Central memory CD8-positive, alpha-beta T cell (primary cell): ENCODE measurements at regions not wholly inside any gene's neighbourhood (a gene's known extent, or its start where the extent isn't known, plus 50 kb on each side); places are given as distances from the start of the nearest gene placed in this dataset.
"Not testable (repeated sequence)": the region's sequence is repeated elsewhere in the genome, so short reads cannot be mapped to it uniquely, and the experiment has no call there.

Experiments
- ATAC-seq: fragments of 150-1000 bp; cut with Tn5 transposase; replicated peaks from 2 replicates; pipeline ENCODE4 v1.10.0; 2022; ENCODE audit warnings: mild to moderate bottlenecking, moderate FRiP score, moderate number of reproducible peaks; ENCODE audit not compliant: poor library complexity, severe bottlenecking; ENCODE audit errors: extremely low read depth
- DNase-seq, 2 donors: peaks; one replicate each; pipeline ENCODE4 v3.0.0; 2021; ENCODE audit warnings: low spot score in 2 of 2
- H3K27ac Mint-ChIP-seq: one replicate; pipeline ENCODE4 v1.8.0; 2022; ENCODE audit warnings: low read depth, mild to moderate bottlenecking, moderate library complexity, mixed read lengths
- H3K27me3 Mint-ChIP-seq: one replicate; pipeline ENCODE4 v1.8.0; 2022; ENCODE audit warnings: mixed read lengths
- H3K36me3 Mint-ChIP-seq: one replicate; pipeline ENCODE4 v1.8.0; 2022; ENCODE audit warnings: mild to moderate bottlenecking, moderate library complexity, mixed read lengths; ENCODE audit not compliant: insufficient read depth
- H3K4me1 Mint-ChIP-seq: one replicate; pipeline ENCODE4 v1.8.0; 2022; ENCODE audit warnings: mixed read lengths
- H3K4me3 Mint-ChIP-seq: one replicate; pipeline ENCODE4 v1.8.0; 2022; ENCODE audit warnings: mild to moderate bottlenecking, moderate library complexity, mixed read lengths
- H3K9me3 Mint-ChIP-seq: one replicate; pipeline ENCODE4 v1.8.0; 2022; ENCODE audit warnings: mixed read lengths

- Mint-ChIP-seq H3K27ac (no peak overlapping the region), H3K4me1 (no peaks in the 10 kb centered on the region), H3K36me3 (peaks cover 1% of the 10 kb centered on the region), H3K4me3 (no peak overlapping the region), H3K27me3 (no peaks in the 10 kb centered on the region), H3K9me3 (peaks cover 45% of the 10 kb centered on the region)
- no peak for DNase-seq
- ATAC-seq: no peak
Observed at GRCh38 chr14:43803076-43803689, 703.9 kb downstream of the FSCB start.

- Mint-ChIP-seq H3K27me3 (no peaks in the 10 kb centered on the region), H3K9me3 (peaks cover 8% of the 10 kb centered on the region), H3K36me3 (no peaks in the 10 kb centered on the region), H3K4me1 (no peaks in the 10 kb centered on the region), H3K4me3 (no peak overlapping the region), H3K27ac (no peak overlapping the region)
- DNase-seq (no peak), ATAC-seq (no peak)
Observed at GRCh38 chr14:43795600-43796228, 711.4 kb downstream of the FSCB start.

- H3K27me3 Mint-ChIP-seq: no peaks in the 10 kb centered on the region
- DNase-seq (no peak), ATAC-seq (no peak)
- H3K9me3 Mint-ChIP-seq: peaks cover 6% of the 10 kb centered on the region
- no peaks in the 10 kb centered on the region for H3K4me1 Mint-ChIP-seq
- no peak overlapping the region for H3K27ac Mint-ChIP-seq
- no peaks in the 10 kb centered on the region for H3K36me3 Mint-ChIP-seq
- no peak overlapping the region for H3K4me3 Mint-ChIP-seq
Observed at GRCh38 chr14:43793579-43793978, 713.5 kb downstream of the FSCB start.

- H3K27ac Mint-ChIP-seq: no peak overlapping the region
- H3K27me3 Mint-ChIP-seq: no peaks in the 10 kb centered on the region
- no peak overlapping the region for H3K4me3 Mint-ChIP-seq
- peaks cover 6% of the 10 kb centered on the region for H3K9me3 Mint-ChIP-seq
- ATAC-seq: no peak
- no peaks in the 10 kb centered on the region for H3K36me3 Mint-ChIP-seq
- DNase-seq: no peak
- H3K4me1 Mint-ChIP-seq: no peaks in the 10 kb centered on the region
Observed at GRCh38 chr14:43792980-43793379, 714.1 kb downstream of the FSCB start.

GRCh38 chr14:43790681-43791080, 716.4 kb downstream of the FSCB start:
- H3K27ac Mint-ChIP-seq: no peak overlapping the region
- no peak for ATAC-seq
- DNase-seq: no peak
- H3K36me3 Mint-ChIP-seq: no peaks in the 10 kb centered on the region
- no peaks in the 10 kb centered on the region for H3K4me1 Mint-ChIP-seq
- no peak overlapping the region for H3K4me3 Mint-ChIP-seq
- no peaks in the 10 kb centered on the region for H3K27me3 Mint-ChIP-seq
- H3K9me3 Mint-ChIP-seq: peaks cover 11% of the 10 kb centered on the region

GRCh38 chr14:43789458-43789857, 717.6 kb downstream of the FSCB start:
- H3K27me3 Mint-ChIP-seq: no peaks in the 10 kb centered on the region
- no peak for DNase-seq
- no peak overlapping the region for H3K4me3 Mint-ChIP-seq
- no peak for ATAC-seq
- H3K9me3 Mint-ChIP-seq: peaks cover 13% of the 10 kb centered on the region
- H3K36me3 Mint-ChIP-seq: no peaks in the 10 kb centered on the region
- no peak overlapping the region for H3K27ac Mint-ChIP-seq
- H3K4me1 Mint-ChIP-seq: no peaks in the 10 kb centered on the region

GRCh38 chr14:43786066-43786762, 720.9 kb downstream of the FSCB start:
- no peaks in the 10 kb centered on the region for H3K4me1 Mint-ChIP-seq
- H3K27me3 Mint-ChIP-seq: no peaks in the 10 kb centered on the region
- H3K27ac Mint-ChIP-seq: no peak overlapping the region
- H3K4me3 Mint-ChIP-seq: no peak overlapping the region
- no peaks in the 10 kb centered on the region for H3K36me3 Mint-ChIP-seq
- ATAC-seq (no peak), DNase-seq (no peak)
- H3K9me3 Mint-ChIP-seq: peaks cover 13% of the 10 kb centered on the region

GRCh38 chr14:43784432-43784831, 722.7 kb downstream of the FSCB start:
- H3K27ac Mint-ChIP-seq, ATAC-seq, H3K36me3 Mint-ChIP-seq, H3K4me3 Mint-ChIP-seq, DNase-seq, H3K27me3 Mint-ChIP-seq, H3K4me1 Mint-ChIP-seq: not testable (repeated sequence)
- peaks cover 27% of the 10 kb centered on the region for H3K9me3 Mint-ChIP-seq

- Mint-ChIP-seq H3K4me1 (no peaks in the 10 kb centered on the region), H3K36me3 (no peaks in the 10 kb centered on the region), H3K4me3 (no peak overlapping the region), H3K27me3 (no peaks in the 10 kb centered on the region), H3K9me3 (peaks cover 33% of the 10 kb centered on the region), H3K27ac (no peak overlapping the region)
- no peak for ATAC-seq
- DNase-seq: no peak
Observed at GRCh38 chr14:43778937-43779639, 728.0 kb downstream of the FSCB start.

GRCh38 chr14:43778570-43778936, 728.5 kb downstream of the FSCB start:
- DNase-seq (no peak), ATAC-seq (no peak)
- no peaks in the 10 kb centered on the region for H3K36me3 Mint-ChIP-seq
- no peaks in the 10 kb centered on the region for H3K27me3 Mint-ChIP-seq
- H3K27ac Mint-ChIP-seq: no peak overlapping the region
- H3K4me3 Mint-ChIP-seq: no peak overlapping the region
- H3K4me1 Mint-ChIP-seq: no peaks in the 10 kb centered on the region
- H3K9me3 Mint-ChIP-seq: peaks cover 33% of the 10 kb centered on the region

- no peak for ATAC-seq
- no peak overlapping the region for H3K27ac Mint-ChIP-seq
- DNase-seq: no peak
- H3K4me3 Mint-ChIP-seq: no peak overlapping the region
- peaks cover 11% of the 10 kb centered on the region for H3K9me3 Mint-ChIP-seq
- no peaks in the 10 kb centered on the region for H3K4me1 Mint-ChIP-seq
- H3K36me3 Mint-ChIP-seq: no peaks in the 10 kb centered on the region
- no peaks in the 10 kb centered on the region for H3K27me3 Mint-ChIP-seq
Observed at GRCh38 chr14:43765474-43765873, 741.6 kb downstream of the FSCB start.

GRCh38 chr14:43764433-43764832, 742.6 kb downstream of the FSCB start:
- Mint-ChIP-seq H3K4me3 (no peak overlapping the region), H3K27me3 (no peaks in the 10 kb centered on the region), H3K36me3 (no peaks in the 10 kb centered on the region), H3K27ac (no peak overlapping the region), H3K9me3 (peaks cover 10% of the 10 kb centered on the region), H3K4me1 (no peaks in the 10 kb centered on the region)
- DNase-seq (no peak), ATAC-seq (no peak)

GRCh38 chr14:43755707-43756106, 751.4 kb downstream of the FSCB start:
- ATAC-seq: no peak
- no peaks in the 10 kb centered on the region for H3K36me3 Mint-ChIP-seq
- H3K4me3 Mint-ChIP-seq: no peak overlapping the region

More at GRCh38 chr14:43755707-43756106, 751.4 kb downstream of the FSCB start:
- no peaks in the 10 kb centered on the region for H3K27me3 Mint-ChIP-seq
- H3K9me3 Mint-ChIP-seq: peaks cover 12% of the 10 kb centered on the region
- DNase-seq: no peak
- H3K4me1 Mint-ChIP-seq: no peaks in the 10 kb centered on the region
- H3K27ac Mint-ChIP-seq: no peak overlapping the region
